Smooth muscle cell (in vitro differentiated cells): ENCODE measurements at regions not wholly inside any gene's neighbourhood (a gene's known extent, or its start where the extent isn't known, plus 50 kb on each side); places are given as distances from the start of the nearest gene placed in this dataset.

Source experiments
- DNase-seq: peaks from one replicate; lab custom pipeline; 2025; ENCODE audit not compliant: unreplicated experiment; lab: John Stamatoyannopoulos, UW
- H2AFZ ChIP-seq: fragments of 200-600 bp; sonication (generic); 2 replicates; pipeline ENCODE4 v1.6.0; 2016; ENCODE audit warnings: antibody characterized with exemption, low read depth, mild to moderate bottlenecking
- H3F3A ChIP-seq: fragments of 200-600 bp; sonication (generic); 2 replicates; pipeline ENCODE4 v1.6.0; 2017; ENCODE audit warnings: antibody characterized with exemption, low read depth
- H3K27ac ChIP-seq: fragments of 200-600 bp; sonication (generic); 2 replicates; pipeline ENCODE4 v1.5.1; 2016; ENCODE audit warnings: low read depth, mild to moderate bottlenecking
- H3K27me3 ChIP-seq: fragments of 200-600 bp; sonication (generic); 2 replicates; pipeline ENCODE4 v1.6.1; 2016; ENCODE audit warnings: low read depth, mild to moderate bottlenecking
- H3K36me3 ChIP-seq: fragments of 200-600 bp; sonication (generic); 2 replicates; pipeline ENCODE4 v1.5.1; 2016; ENCODE audit warnings: low read depth
- H3K4me1 ChIP-seq: fragments of 200-600 bp; sonication (generic); 2 replicates; pipeline ENCODE4 v1.5.1; 2016; ENCODE audit warnings: low read depth
- H3K4me2 ChIP-seq: fragments of 200-600 bp; sonication (generic); 2 replicates; pipeline ENCODE4 v1.6.0; 2016; ENCODE audit warnings: mild to moderate bottlenecking
- H3K4me3 ChIP-seq: fragments of 200-600 bp; sonication (generic); 2 replicates; pipeline ENCODE4 v1.5.1; 2016; ENCODE audit warnings: mild to moderate bottlenecking
- H3K79me2 ChIP-seq: fragments of 200-600 bp; sonication (generic); 2 replicates; pipeline ENCODE4 v1.6.0; 2016; ENCODE audit warnings: low read depth, mild to moderate bottlenecking
- H3K9ac ChIP-seq: fragments of 200-600 bp; sonication (generic); 2 replicates; pipeline ENCODE4 v1.6.0; 2016; ENCODE audit warnings: low read depth
- H3K9me3 ChIP-seq: fragments of 200-600 bp; sonication (generic); replicated peaks from 2 replicates; pipeline ENCODE4 v1.5.1; 2016; ENCODE audit warnings: low read depth
- H4K20me1 ChIP-seq: fragments of 200-600 bp; sonication (generic); 2 replicates; pipeline ENCODE4 v1.6.0; 2016; ENCODE audit warnings: low read depth
- CTCF ChIP-seq: fragments of 200-600 bp; sonication (generic); IDR thresholded peaks from 2 replicates; pipeline ENCODE4 v1.5.1; 2017; ENCODE audit warnings: borderline replicate concordance, mild to moderate bottlenecking, antibody characterized with exemption; ENCODE audit not compliant: insufficient read depth, poor library complexity, severe bottlenecking
- WGBS: methylation state at CpG from one replicate; pipeline ENCODE4 v1.1.7; 2016; ENCODE audit warnings: low lambda C conversion rate; 5-methylcytosine and 5-hydroxymethylcytosine counted together

GRCh38 chr2:7444626-7445025 is 527.4 kb downstream of the RNF144A start:
- Histone ChIP-seq H3K79me2 (no peaks in the 10 kb centered on the region), H3F3A (no peaks in the 10 kb centered on the region), H3K36me3 (no peaks in the 10 kb centered on the region), H3K4me2 (no peak overlapping the region), H3K9me3 (no peaks in the 10 kb centered on the region), H3K27me3 (no peaks in the 10 kb centered on the region), H3K9ac (no peak overlapping the region), H4K20me1 (no peaks in the 10 kb centered on the region), H3K4me1 (no peaks in the 10 kb centered on the region), H2AFZ (no peak overlapping the region), H3K27ac (no peak overlapping the region), H3K4me3 (no peak overlapping the region)
- no peak for TF ChIP-seq CTCF
- WGBS = 92% methylated on average over 4 of the region's 4 CpGs
- no peak for DNase-seq

- no peak overlapping the region for H3K27ac ChIP-seq
- no peak overlapping the region for H3K4me2 ChIP-seq
- 95% methylated on average over 11 of the region's 11 CpGs for WGBS
- no peak for DNase-seq
- H2AFZ ChIP-seq = no peak overlapping the region
- H3F3A ChIP-seq = no peaks in the 10 kb centered on the region
- H3K9ac ChIP-seq = no peak overlapping the region
- H3K4me1 ChIP-seq = no peaks in the 10 kb centered on the region
- no peaks in the 10 kb centered on the region for H3K79me2 ChIP-seq
- no peaks in the 10 kb centered on the region for H3K27me3 ChIP-seq
- no peaks in the 10 kb centered on the region for H4K20me1 ChIP-seq
- no peaks in the 10 kb centered on the region for H3K9me3 ChIP-seq
- TF ChIP-seq CTCF = no peak
- no peaks in the 10 kb centered on the region for H3K36me3 ChIP-seq
- H3K4me3 ChIP-seq = no peak overlapping the region
These were observed 531.5 kb downstream of the RNF144A start for GRCh38 chr2:7448578-7449264.

GRCh38 chr2:7449298-7449697 is 532.1 kb downstream of the RNF144A start:
- H3K9me3 ChIP-seq = no peaks in the 10 kb centered on the region
- H3K4me3 ChIP-seq = no peak overlapping the region
- H3K36me3 ChIP-seq = no peaks in the 10 kb centered on the region
- no peaks in the 10 kb centered on the region for H3K4me1 ChIP-seq
- no peak overlapping the region for H3K4me2 ChIP-seq
- TF ChIP-seq CTCF = no peak
- no peak for DNase-seq
- H3K27ac ChIP-seq = no peak overlapping the region
- H3K79me2 ChIP-seq = no peaks in the 10 kb centered on the region
- no peaks in the 10 kb centered on the region for H3F3A ChIP-seq
- no peaks in the 10 kb centered on the region for H3K27me3 ChIP-seq
- no peak overlapping the region for H3K9ac ChIP-seq
- no peak overlapping the region for H2AFZ ChIP-seq
- no peaks in the 10 kb centered on the region for H4K20me1 ChIP-seq

- no peak overlapping the region for H3K4me2 ChIP-seq
- H3K36me3 ChIP-seq = no peaks in the 10 kb centered on the region
- no peak overlapping the region for H3K9ac ChIP-seq
- H3K4me1 ChIP-seq = no peaks in the 10 kb centered on the region
- 90% methylated on average over 8 of the region's 8 CpGs for WGBS
- no peak overlapping the region for H3K4me3 ChIP-seq
- H3K27me3 ChIP-seq = no peaks in the 10 kb centered on the region
- H3F3A ChIP-seq = no peaks in the 10 kb centered on the region
- no peak overlapping the region for H2AFZ ChIP-seq
- H3K79me2 ChIP-seq = no peaks in the 10 kb centered on the region
- no peaks in the 10 kb centered on the region for H4K20me1 ChIP-seq
- H3K27ac ChIP-seq = no peak overlapping the region
- no peak for DNase-seq
- no peak for TF ChIP-seq CTCF
- H3K9me3 ChIP-seq = no peaks in the 10 kb centered on the region
These were observed 533.1 kb downstream of the RNF144A start for GRCh38 chr2:7450188-7450832.
